Stimulated activated CD8-positive, alpha-beta memory T cell treated with anti-CD3 and anti-CD28 coated beads, Interleukin-7, amount 100 ng/mL, for 1 hour (primary cell): ENCODE measurements at regions not wholly inside any gene's neighbourhood (a gene's known extent, or its start where the extent isn't known, plus 50 kb on each side); places are given as distances from the start of the nearest gene placed in this dataset.
"Not testable (repeated sequence)": the region's sequence is repeated elsewhere in the genome, so short reads cannot be mapped to it uniquely, and the experiment has no call there.

Experiments used
- DNase-seq, 2 donors: peaks; one replicate each; pipeline ENCODE4 v3.0.0-alpha.2; 2020; ENCODE audit warnings: low read depth in 2 of 2

GRCh38 chr7:33784000-33784399 lies 121.3 kb upstream of the BMPER start:
- DNase-seq, result no peak

- DNase-seq, result no peak
Measured at GRCh38 chr7:33788531-33788930, 116.8 kb upstream of the BMPER start.

- DNase-seq, result no peak
Measured at GRCh38 chr7:33789871-33790630, 115.3 kb upstream of the BMPER start.

- DNase-seq, result no peak
Measured at GRCh38 chr7:33790746-33791145, 114.6 kb upstream of the BMPER start.

GRCh38 chr7:33792041-33792440 lies 113.3 kb upstream of the BMPER start:
- no peak for DNase-seq

- DNase-seq, result no peak
Measured at GRCh38 chr7:33792547-33793105, 112.7 kb upstream of the BMPER start.

GRCh38 chr7:33793616-33794015 lies 111.7 kb upstream of the BMPER start:
- DNase-seq, result no peak

- DNase-seq, result no peak
Measured at GRCh38 chr7:33794419-33794818, 110.9 kb upstream of the BMPER start.

- DNase-seq, result no peak
Measured at GRCh38 chr7:33794959-33795358, 110.4 kb upstream of the BMPER start.

- no peak for DNase-seq
Measured at GRCh38 chr7:33796538-33796937, 108.8 kb upstream of the BMPER start.

- DNase-seq, result not testable (repeated sequence)
Measured at GRCh38 chr7:33797512-33797911, 107.8 kb upstream of the BMPER start.

GRCh38 chr7:33798686-33799325 lies 106.5 kb upstream of the BMPER start:
- DNase-seq, result no peak

GRCh38 chr7:33799766-33800165 lies 105.6 kb upstream of the BMPER start:
- no peak for DNase-seq

- no peak for DNase-seq
Measured at GRCh38 chr7:33802600-33802999, 102.7 kb upstream of the BMPER start.

- no peak for DNase-seq
Measured at GRCh38 chr7:33804140-33804660, 101.1 kb upstream of the BMPER start.

- no peak for DNase-seq
Measured at GRCh38 chr7:33805630-33806233, 99.6 kb upstream of the BMPER start.

GRCh38 chr7:33806298-33807154 lies 98.8 kb upstream of the BMPER start:
- DNase-seq, result no peak

- no peak for DNase-seq
Measured at GRCh38 chr7:33807155-33807530, 98.2 kb upstream of the BMPER start.

- no peak for DNase-seq
Measured at GRCh38 chr7:33807779-33808482, 97.4 kb upstream of the BMPER start.

GRCh38 chr7:33809228-33809627 lies 96.1 kb upstream of the BMPER start:
- DNase-seq, result no peak

- DNase-seq, result no peak
Measured at GRCh38 chr7:33810356-33810755, 95.0 kb upstream of the BMPER start.
